H1 (cell line): ENCODE measurements at regions not wholly inside any gene's neighbourhood (a gene's known extent, or its start where the extent isn't known, plus 50 kb on each side); places are given as distances from the start of the nearest gene placed in this dataset.

Experiments used
- CHD1 ChIP-seq: IDR thresholded peaks from 2 replicates; pipeline ENCODE4 v1.6.1; 2012; ENCODE audit warnings: low read depth, low read length, improper control_type of control experiment
- EZH2 ChIP-seq: fragments of 200-600 bp; sonication (generic); IDR thresholded peaks from 2 replicates; pipeline ENCODE4 v1.7.1; 2012; ENCODE audit warnings: low read depth, mild to moderate bottlenecking, moderate library complexity, low read length, inconsistent platforms; ENCODE audit not compliant: severe bottlenecking
- FOSL1 ChIP-seq: IDR thresholded peaks from 2 replicates; pipeline ENCODE4 v1.6.1; 2011; ENCODE audit warnings: mild to moderate bottlenecking, low read depth, low read length, moderate library complexity; ENCODE audit not compliant: insufficient read depth
- KDM5A ChIP-seq: fragments of 200-600 bp; IDR thresholded peaks from 2 replicates; pipeline ENCODE4 v1.7.1; 2012; ENCODE audit warnings: mild to moderate bottlenecking, low read length, inconsistent platforms, mixed read lengths
- SP2 ChIP-seq: IDR thresholded peaks from 2 replicates; pipeline ENCODE4 v1.6.1; 2012; ENCODE audit warnings: mild to moderate bottlenecking, low read length, inconsistent platforms

DNA sequence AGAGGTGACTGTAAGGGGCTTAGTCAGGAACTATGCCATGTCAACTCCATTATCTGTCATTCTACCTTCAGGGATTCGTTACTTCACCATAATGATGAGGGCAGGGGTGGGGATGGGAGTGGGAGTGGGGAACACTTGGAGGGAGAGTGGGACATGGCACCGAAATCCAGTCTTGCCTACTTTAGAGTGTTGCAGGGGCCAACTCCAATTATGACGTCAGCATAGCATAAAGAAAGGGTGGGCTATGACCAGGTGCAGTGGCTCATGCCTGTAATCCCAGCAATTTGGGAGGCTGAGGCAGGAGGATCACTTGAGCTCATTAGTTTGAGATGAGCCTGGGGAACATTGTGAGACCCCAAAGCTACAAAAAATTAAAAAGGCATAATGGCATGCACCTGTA is 512.2 kb downstream of the GATA3 start (continued):
- TF ChIP-seq KDM5A (no peak), CHD1 (no peak), SP2 (no peak), EZH2 (no peak), FOSL1 (no peak)
